ENCODE measurements at regions not wholly inside any gene's neighbourhood (a gene's known extent, or its start where the extent isn't known, plus 50 kb on each side); places are given as distances from the start of the nearest gene placed in this dataset.
"Not testable (repeated sequence)": the region's sequence is repeated elsewhere in the genome, so short reads cannot be mapped to it uniquely, and the experiment has no call there.

GRCh38 chr5:67919532-67919931 lies 296.0 kb upstream of the PIK3R1 start:
- not testable (repeated sequence) for TF ChIP-seq CTCF, POLR2A, EP300 (IDR thresholded peaks at IDR 0.05)

Measured in tibial nerve (tissue), 4 donors.